Adipocyte (in vitro differentiated cells): ENCODE measurements at regions not wholly inside any gene's neighbourhood (a gene's known extent, or its start where the extent isn't known, plus 50 kb on each side); places are given as distances from the start of the nearest gene placed in this dataset.

ENCODE experiments used
- DNase-seq: peaks from one replicate; pipeline ENCODE4 v3.0.0-alpha.2; 2015; ENCODE audit warnings: low read depth
- H3K27me3 ChIP-seq: replicated peaks from 2 replicates; pipeline ENCODE4 v1.7.0; 2013; ENCODE audit warnings: mild to moderate bottlenecking, low read length, moderate library complexity; ENCODE audit not compliant: control insufficient read depth, insufficient read depth
- H3K36me3 ChIP-seq: 2 replicates; pipeline ENCODE4 v1.7.0; 2013; ENCODE audit warnings: low read length, mild to moderate bottlenecking, moderate library complexity; ENCODE audit not compliant: control insufficient read depth, insufficient read depth, severe bottlenecking
- H3K4me1 ChIP-seq: 2 replicates; pipeline ENCODE4 v1.7.0; 2013; ENCODE audit warnings: mild to moderate bottlenecking, low read length, moderate library complexity; ENCODE audit not compliant: control insufficient read depth, insufficient read depth
- H3K4me3 ChIP-seq: 2 replicates; pipeline ENCODE4 v1.7.0; 2013; ENCODE audit warnings: mild to moderate bottlenecking, low read length, moderate library complexity
- H3K9ac ChIP-seq: 2 replicates; pipeline ENCODE4 v1.7.0; 2013; ENCODE audit warnings: mild to moderate bottlenecking, low read length, moderate library complexity
- H3K9me3 ChIP-seq: 2 replicates; pipeline ENCODE4 v1.7.0; 2013; ENCODE audit warnings: mild to moderate bottlenecking, low read length, moderate library complexity; ENCODE audit not compliant: control insufficient read depth

GRCh38 chr16:63690961-63691360 lies 1430.9 kb downstream of the CDH11 start:
- Histone ChIP-seq H3K9ac (no peak overlapping the region), H3K36me3 (no peaks in the 10 kb centered on the region)
- DNase-seq = no peak

GRCh38 chr16:63690267-63690666 lies 1431.6 kb downstream of the CDH11 start:
- no peak for DNase-seq
- Histone ChIP-seq H3K9me3 (peaks cover 7% of the 10 kb centered on the region), H3K36me3 (no peaks in the 10 kb centered on the region)

More at GRCh38 chr16:63690961-63691360, 1430.9 kb downstream of the CDH11 start:
- Histone ChIP-seq H3K4me3 (no peak overlapping the region), H3K27me3 (no peaks in the 10 kb centered on the region), H3K9me3 (peaks cover 7% of the 10 kb centered on the region), H3K4me1 (no peaks in the 10 kb centered on the region)

GRCh38 chr16:63689068-63689467 lies 1432.8 kb downstream of the CDH11 start:
- Histone ChIP-seq H3K36me3 (no peaks in the 10 kb centered on the region), H3K27me3 (no peaks in the 10 kb centered on the region), H3K4me3 (no peak overlapping the region), H3K9ac (no peak overlapping the region), H3K4me1 (no peaks in the 10 kb centered on the region), H3K9me3 (peaks cover 7% of the 10 kb centered on the region)
- no peak for DNase-seq

More at GRCh38 chr16:63690267-63690666, 1431.6 kb downstream of the CDH11 start:
- H3K9ac ChIP-seq = no peak overlapping the region
- no peaks in the 10 kb centered on the region for H3K4me1 ChIP-seq
- no peak overlapping the region for H3K4me3 ChIP-seq
- H3K27me3 ChIP-seq = no peaks in the 10 kb centered on the region

- H3K36me3 ChIP-seq = no peaks in the 10 kb centered on the region
- H3K4me1 ChIP-seq = no peaks in the 10 kb centered on the region
- no peaks in the 10 kb centered on the region for H3K27me3 ChIP-seq
- no peak for DNase-seq
- no peak overlapping the region for H3K9ac ChIP-seq
- no peaks in the 10 kb centered on the region for H3K9me3 ChIP-seq
- H3K4me3 ChIP-seq = no peak overlapping the region
These were observed 1437.4 kb downstream of the CDH11 start for GRCh38 chr16:63684149-63685101.

- no peak overlapping the region for H3K4me3 ChIP-seq
- no peaks in the 10 kb centered on the region for H3K9me3 ChIP-seq
- no peak for DNase-seq
- no peaks in the 10 kb centered on the region for H3K27me3 ChIP-seq
- no peaks in the 10 kb centered on the region for H3K36me3 ChIP-seq
- H3K9ac ChIP-seq = no peak overlapping the region
- no peaks in the 10 kb centered on the region for H3K4me1 ChIP-seq
These were observed 1439.0 kb downstream of the CDH11 start for GRCh38 chr16:63682844-63683243.

GRCh38 chr16:63672493-63672892 lies 1449.4 kb downstream of the CDH11 start:
- no peak overlapping the region for H3K9ac ChIP-seq
- DNase-seq = no peak
- no peaks in the 10 kb centered on the region for H3K9me3 ChIP-seq
- H3K36me3 ChIP-seq = no peaks in the 10 kb centered on the region
- H3K27me3 ChIP-seq = no peaks in the 10 kb centered on the region
- no peak overlapping the region for H3K4me3 ChIP-seq
- H3K4me1 ChIP-seq = no peaks in the 10 kb centered on the region

- H3K4me3 ChIP-seq = no peak overlapping the region
- no peaks in the 10 kb centered on the region for H3K36me3 ChIP-seq
- no peak for DNase-seq
- no peaks in the 10 kb centered on the region for H3K27me3 ChIP-seq
- no peak overlapping the region for H3K9ac ChIP-seq
- no peaks in the 10 kb centered on the region for H3K9me3 ChIP-seq
- no peaks in the 10 kb centered on the region for H3K4me1 ChIP-seq
These were observed 1458.7 kb downstream of the CDH11 start for GRCh38 chr16:63663155-63663554.

GRCh38 chr16:63655846-63656245 lies 1466.0 kb downstream of the CDH11 start:
- Histone ChIP-seq H3K27me3 (no peaks in the 10 kb centered on the region), H3K9me3 (no peaks in the 10 kb centered on the region), H3K9ac (no peak overlapping the region), H3K4me1 (no peaks in the 10 kb centered on the region), H3K4me3 (no peak overlapping the region), H3K36me3 (no peaks in the 10 kb centered on the region)
- no peak for DNase-seq

GRCh38 chr16:63653044-63653839 lies 1468.6 kb downstream of the CDH11 start:
- H3K36me3 ChIP-seq = no peaks in the 10 kb centered on the region
- H3K4me3 ChIP-seq = no peak overlapping the region
- H3K9me3 ChIP-seq = no peaks in the 10 kb centered on the region
- H3K27me3 ChIP-seq = no peaks in the 10 kb centered on the region
- no peak overlapping the region for H3K9ac ChIP-seq
- H3K4me1 ChIP-seq = no peaks in the 10 kb centered on the region
- no peak for DNase-seq

- Histone ChIP-seq H3K9me3 (no peaks in the 10 kb centered on the region), H3K9ac (no peak overlapping the region), H3K36me3 (no peaks in the 10 kb centered on the region), H3K4me1 (no peaks in the 10 kb centered on the region), H3K27me3 (no peaks in the 10 kb centered on the region), H3K4me3 (no peak overlapping the region)
- DNase-seq = no peak
These were observed 1469.8 kb downstream of the CDH11 start for GRCh38 chr16:63652091-63652490.

GRCh38 chr16:63650550-63650949 lies 1471.3 kb downstream of the CDH11 start:
- no peak for DNase-seq
- Histone ChIP-seq H3K9ac (no peak overlapping the region), H3K27me3 (no peaks in the 10 kb centered on the region)

More at GRCh38 chr16:63650550-63650949, 1471.3 kb downstream of the CDH11 start:
- Histone ChIP-seq H3K4me1 (no peaks in the 10 kb centered on the region), H3K4me3 (no peak overlapping the region), H3K9me3 (no peaks in the 10 kb centered on the region), H3K36me3 (no peaks in the 10 kb centered on the region)
